ENCODE measurements at regions not wholly inside any gene's neighbourhood (a gene's known extent, or its start where the extent isn't known, plus 50 kb on each side); places are given as distances from the start of the nearest gene placed in this dataset.

- H3K27ac Mint-ChIP-seq = no peak overlapping the region
- no peak overlapping the region for H3K4me3 Mint-ChIP-seq
- H3K4me1 Mint-ChIP-seq = peaks cover 25% of the 10 kb centered on the region
- peaks cover 81% of the 10 kb centered on the region for H3K27me3 Mint-ChIP-seq
- DNase-seq = no peak
- H3K36me3 Mint-ChIP-seq = no peaks in the 10 kb centered on the region
- no peaks in the 10 kb centered on the region for H3K9me3 Mint-ChIP-seq
- CTCF ChIA-PET = interaction anchor here (15.4 kb wide), 1 partner anchor 177 kb away, joined by 443 read pairs; the partner anchor contains the start of gene IL6
Measured at GRCh38 chr7:22551768-22552513, 52.0 kb upstream of the STEAP1B start.

GRCh38 chr7:22550514-22551030 is 50.6 kb upstream of the STEAP1B start:
- H3K4me1 Mint-ChIP-seq = peaks cover 23% of the 10 kb centered on the region
- H3K4me3 Mint-ChIP-seq = no peak overlapping the region
- H3K27me3 Mint-ChIP-seq = peaks cover 86% of the 10 kb centered on the region
- no peaks in the 10 kb centered on the region for H3K36me3 Mint-ChIP-seq
- CTCF ChIA-PET = interaction anchor here (0.5 to 15.4 kb wide), 2 partner anchors 179 to 1058 kb away, joined by 3 to 443 read pairs; partner anchors contain the start of gene IL6
- H3K9me3 Mint-ChIP-seq = no peaks in the 10 kb centered on the region
- no peak overlapping the region for H3K27ac Mint-ChIP-seq
- no peak for DNase-seq

- Mint-ChIP-seq H3K27me3 (peaks cover 82% of the 10 kb centered on the region), H3K9me3 (no peaks in the 10 kb centered on the region), H3K27ac (no peak overlapping the region), H3K4me3 (no peak overlapping the region), H3K4me1 (peaks cover 17% of the 10 kb centered on the region), H3K36me3 (no peaks in the 10 kb centered on the region)
- peak; percentile 62 for DNase-seq
- CTCF ChIA-PET = no interaction called here
Measured at GRCh38 chr7:22549667-22550513, 49.9 kb upstream of the STEAP1B start.
